ENCODE measurements at regions not wholly inside any gene's neighbourhood (a gene's known extent, or its start where the extent isn't known, plus 50 kb on each side); places are given as distances from the start of the nearest gene placed in this dataset.

DNA sequence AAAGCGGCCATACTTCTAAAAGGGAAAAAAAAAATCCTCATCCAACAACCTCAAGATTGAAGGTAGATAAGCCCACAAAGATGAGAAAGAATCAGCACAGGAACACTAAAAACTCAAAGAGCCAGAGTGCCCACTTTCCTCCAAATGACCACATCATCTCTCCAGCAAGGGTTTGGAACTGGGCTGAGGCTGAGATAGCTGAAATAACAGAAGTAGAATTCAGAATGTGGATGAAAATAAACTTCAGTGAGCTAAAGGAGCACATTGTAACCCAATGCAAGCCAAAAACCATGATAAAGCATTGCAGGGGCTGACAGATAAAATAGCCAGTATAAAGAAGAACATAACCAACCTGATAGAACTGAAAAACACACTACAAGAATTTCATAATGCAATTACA lies 158.7 kb upstream of the UBE2E2 start:
- TF ChIP-seq, protein P1, sequence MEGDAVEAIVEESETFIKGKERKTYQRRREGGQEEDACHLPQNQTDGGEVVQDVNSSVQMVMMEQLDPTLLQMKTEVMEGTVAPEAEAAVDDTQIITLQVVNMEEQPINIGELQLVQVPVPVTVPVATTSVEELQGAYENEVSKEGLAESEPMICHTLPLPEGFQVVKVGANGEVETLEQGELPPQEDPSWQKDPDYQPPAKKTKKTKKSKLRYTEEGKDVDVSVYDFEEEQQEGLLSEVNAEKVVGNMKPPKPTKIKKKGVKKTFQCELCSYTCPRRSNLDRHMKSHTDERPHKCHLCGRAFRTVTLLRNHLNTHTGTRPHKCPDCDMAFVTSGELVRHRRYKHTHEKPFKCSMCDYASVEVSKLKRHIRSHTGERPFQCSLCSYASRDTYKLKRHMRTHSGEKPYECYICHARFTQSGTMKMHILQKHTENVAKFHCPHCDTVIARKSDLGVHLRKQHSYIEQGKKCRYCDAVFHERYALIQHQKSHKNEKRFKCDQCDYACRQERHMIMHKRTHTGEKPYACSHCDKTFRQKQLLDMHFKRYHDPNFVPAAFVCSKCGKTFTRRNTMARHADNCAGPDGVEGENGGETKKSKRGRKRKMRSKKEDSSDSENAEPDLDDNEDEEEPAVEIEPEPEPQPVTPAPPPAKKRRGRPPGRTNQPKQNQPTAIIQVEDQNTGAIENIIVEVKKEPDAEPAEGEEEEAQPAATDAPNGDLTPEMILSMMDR (IDR thresholded peaks at IDR 0.05): no peak
- TF ChIP-seq POLR2A (IDR thresholded peaks at IDR 0.05) (no peak), EP300 (IDR thresholded peaks at IDR 0.05) (no peak)
